Kidney (tissue), 13 donors: ENCODE measurements at regions not wholly inside any gene's neighbourhood (a gene's known extent, or its start where the extent isn't known, plus 50 kb on each side); places are given as distances from the start of the nearest gene placed in this dataset.
"Not testable (repeated sequence)": the region's sequence is repeated elsewhere in the genome, so short reads cannot be mapped to it uniquely, and the experiment has no call there.

Experiments
- DNase-seq, 5 donors: peaks; one replicate each; pipeline ENCODE4 v3.0.0-alpha.2; 2013 to 2020
- FAIRE-seq: peaks from 2 replicates; lab custom pipeline; 2012; peaks lifted over from hg19 to GRCh38; lab: Jason Lieb, UNC
- H3K27ac ChIP-seq, 2 donors: one replicate each; pipeline ENCODE4 v1.7.0; 2013; ENCODE audit warnings: low read depth in 2 of 2, low read length in 2 of 2, inconsistent platforms in 1 of 2
- H3K27me3 ChIP-seq: one replicate; pipeline ENCODE4 v1.7.1; 2013; ENCODE audit warnings: low read length, inconsistent platforms; ENCODE audit not compliant: control insufficient read depth, insufficient read depth
- H3K36me3 ChIP-seq, 3 donors: one replicate each; pipeline versions ENCODE4 v1.7.0 to v1.7.1; 2013; ENCODE audit warnings: low read length in 3 of 3, control low read depth in 1 of 3, inconsistent platforms in 1 of 3; ENCODE audit not compliant: insufficient read depth in 3 of 3, control insufficient read depth in 2 of 3
- H3K4me1 ChIP-seq, 3 donors: one replicate each; pipeline versions ENCODE4 v1.7.0 to v1.7.1; 2013; ENCODE audit warnings: low read length in 3 of 3, inconsistent platforms in 1 of 3, low read depth in 1 of 3; ENCODE audit not compliant: control insufficient read depth in 2 of 3, insufficient read depth in 2 of 3
- H3K4me3 ChIP-seq, 3 donors: one replicate each; pipeline versions ENCODE4 v1.7.0 to v1.8.1; 2013; ENCODE audit warnings: low read length in 3 of 3, control low read depth in 1 of 3, inconsistent platforms in 1 of 3
- H3K9ac ChIP-seq, 3 donors: one replicate each; pipeline versions ENCODE4 v1.7.0 to v1.7.1; 2013; ENCODE audit warnings: low read length in 3 of 3, control low read depth in 1 of 3, inconsistent platforms in 1 of 3
- H3K9me3 ChIP-seq, 3 donors: one replicate each; pipeline versions ENCODE4 v1.7.0 to v1.7.1; 2013; ENCODE audit warnings: low read length in 3 of 3, control low read depth in 1 of 3, inconsistent platforms in 1 of 3; ENCODE audit not compliant: control insufficient read depth in 2 of 3, insufficient read depth in 1 of 3
- CTCF ChIP-seq: IDR thresholded peaks from 3 replicates; pipeline ENCODE4 v1.5.1; 2012; ENCODE audit warnings: mild to moderate bottlenecking, moderate library complexity, borderline replicate concordance; ENCODE audit not compliant: insufficient read depth; ENCODE audit errors: extremely low read depth
- intact Hi-C: fragments of 100-400 bp; cut with DNase I; formaldehyde crosslinking; loops from one replicate; pipeline ENCODE4 v1.11.1; 2022
- donor health status: control.
- donor health status: control.
- donor health status: control.
- donor health status: control.
- donor health status: control.
- donor health status: DM: yes; HTN: yes; CAD: no.
- donor health status: Normal renal cell carcinoma (clear cell type).

GRCh38 chr12:102305486-102305885, 107.9 kb upstream of the PMCH start:
- intact Hi-C loops, result no loop called here
- no peak for DNase-seq
- Histone ChIP-seq H3K4me3 (no peak overlapping the region), H3K27ac (no peak overlapping the region), H3K9ac (no peak overlapping the region), H3K27me3 (no peaks in the 10 kb centered on the region), H3K4me1 (no peaks in the 10 kb centered on the region), H3K9me3 (peaks cover 0 to 3% (median 0%) of the 10 kb centered on the region in 3 donors), H3K36me3 (no peaks in the 10 kb centered on the region)
- no peak for TF ChIP-seq CTCF
- no peak for FAIRE-seq

GRCh38 chr12:102304667-102305066, 107.0 kb upstream of the PMCH start:
- H3K4me3 ChIP-seq, intact Hi-C loops, H3K4me1 ChIP-seq, H3K9me3 ChIP-seq, H3K36me3 ChIP-seq, H3K27me3 ChIP-seq, DNase-seq, H3K27ac ChIP-seq, H3K9ac ChIP-seq, FAIRE-seq: not testable (repeated sequence)

- no peak overlapping the region for H3K9ac ChIP-seq
- no peak overlapping the region for H3K4me3 ChIP-seq
- DNase-seq (no peak), FAIRE-seq (no peak)
- H3K36me3 ChIP-seq, result no peaks in the 10 kb centered on the region
- no peak for TF ChIP-seq CTCF
- peaks cover 0 to 3% (median 0%) of the 10 kb centered on the region in 3 donors for H3K9me3 ChIP-seq
- intact Hi-C loops, result no loop called here
- H3K27ac ChIP-seq, result no peak overlapping the region
- no peaks in the 10 kb centered on the region for H3K27me3 ChIP-seq
- no peaks in the 10 kb centered on the region for H3K4me1 ChIP-seq
Observed at GRCh38 chr12:102302553-102302952, 104.9 kb upstream of the PMCH start.

GRCh38 chr12:102301547-102301946, 103.9 kb upstream of the PMCH start:
- H3K4me1 ChIP-seq, result no peaks in the 10 kb centered on the region
- no peak for TF ChIP-seq CTCF
- no peaks in the 10 kb centered on the region for H3K36me3 ChIP-seq
- no peak overlapping the region for H3K27ac ChIP-seq
- no peak for FAIRE-seq
- H3K4me3 ChIP-seq, result no peak overlapping the region
- intact Hi-C loops, result no loop called here
- H3K27me3 ChIP-seq, result no peaks in the 10 kb centered on the region
- peaks cover 0 to 3% (median 0%) of the 10 kb centered on the region in 3 donors for H3K9me3 ChIP-seq
- H3K9ac ChIP-seq, result no peak overlapping the region
- no peak for DNase-seq
